ENCODE measurements at regions not wholly inside any gene's neighbourhood (a gene's known extent, or its start where the extent isn't known, plus 50 kb on each side); places are given as distances from the start of the nearest gene placed in this dataset.

DNA sequence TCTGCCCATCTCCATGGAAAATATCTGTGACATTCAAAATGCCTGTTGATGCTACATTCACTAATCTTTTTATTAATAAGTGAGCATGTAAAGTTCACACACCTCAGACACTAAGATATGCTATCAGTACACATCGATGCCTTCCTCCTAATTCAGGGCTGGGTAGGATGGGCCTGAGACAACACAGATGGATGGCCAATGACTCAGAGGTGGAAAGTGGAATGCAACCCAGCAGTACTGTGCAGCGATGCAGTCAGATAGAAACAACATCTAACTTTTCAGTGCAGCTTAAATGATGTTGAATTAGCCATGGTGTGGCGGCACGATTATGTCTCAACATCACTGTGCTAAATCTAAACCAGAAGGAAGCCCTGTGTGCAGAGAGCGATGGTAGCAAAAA, 161.6 kb upstream of the KCNJ15 start:
- Histone ChIP-seq H3K36me3 (no peaks in the 10 kb centered on the region), H3K27ac (no peak overlapping the region), H3K4me3 (no peak overlapping the region), H3K4me1 (no peaks in the 10 kb centered on the region), H3K27me3 (peaks cover 0 to 22% (median 0%) of the 10 kb centered on the region in 3 donors), H3K9me3 (peaks cover 0 to 9% (median 3%) of the 10 kb centered on the region in 4 donors)
- DNase-seq = no peak
- TF ChIP-seq POLR2A (IDR thresholded peaks at IDR 0.05) (no peak), POLR2AphosphoS5 (IDR thresholded peaks at IDR 0.05) (no peak), EP300 (IDR thresholded peaks at IDR 0.05) (no peak)
- TF ChIP-seq, protein P1, sequence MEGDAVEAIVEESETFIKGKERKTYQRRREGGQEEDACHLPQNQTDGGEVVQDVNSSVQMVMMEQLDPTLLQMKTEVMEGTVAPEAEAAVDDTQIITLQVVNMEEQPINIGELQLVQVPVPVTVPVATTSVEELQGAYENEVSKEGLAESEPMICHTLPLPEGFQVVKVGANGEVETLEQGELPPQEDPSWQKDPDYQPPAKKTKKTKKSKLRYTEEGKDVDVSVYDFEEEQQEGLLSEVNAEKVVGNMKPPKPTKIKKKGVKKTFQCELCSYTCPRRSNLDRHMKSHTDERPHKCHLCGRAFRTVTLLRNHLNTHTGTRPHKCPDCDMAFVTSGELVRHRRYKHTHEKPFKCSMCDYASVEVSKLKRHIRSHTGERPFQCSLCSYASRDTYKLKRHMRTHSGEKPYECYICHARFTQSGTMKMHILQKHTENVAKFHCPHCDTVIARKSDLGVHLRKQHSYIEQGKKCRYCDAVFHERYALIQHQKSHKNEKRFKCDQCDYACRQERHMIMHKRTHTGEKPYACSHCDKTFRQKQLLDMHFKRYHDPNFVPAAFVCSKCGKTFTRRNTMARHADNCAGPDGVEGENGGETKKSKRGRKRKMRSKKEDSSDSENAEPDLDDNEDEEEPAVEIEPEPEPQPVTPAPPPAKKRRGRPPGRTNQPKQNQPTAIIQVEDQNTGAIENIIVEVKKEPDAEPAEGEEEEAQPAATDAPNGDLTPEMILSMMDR (IDR thresholded peaks at IDR 0.05) = no peak
- intact Hi-C loops (cut with DNase I; ENCODE audit: low total_unique reads) = no loop called here
- 88 to 92% (median 88%) methylated on average over 5 of the region's 5 CpGs for WGBS, 5 donors

DNA sequence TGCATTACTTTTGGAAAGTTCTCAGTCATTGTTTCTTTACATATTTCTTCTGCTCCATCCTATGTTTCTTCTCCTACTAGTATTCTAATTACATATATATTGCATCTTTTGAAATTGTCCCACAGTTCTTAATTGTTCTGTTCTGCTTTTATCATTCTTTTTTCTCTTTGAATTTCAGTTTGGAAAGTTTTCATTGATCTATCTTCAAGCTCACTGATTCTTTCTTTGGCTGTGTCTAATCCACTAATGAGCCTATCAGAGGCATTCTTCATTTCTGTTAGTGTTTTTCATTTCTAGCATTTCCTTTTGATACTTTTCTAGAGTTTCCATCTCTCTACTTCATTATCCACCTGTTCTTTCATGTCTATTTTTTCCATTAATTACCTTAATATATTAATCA, 159.0 kb upstream of the KCNJ15 start:
- H3K27me3 ChIP-seq = peaks cover 0 to 30% (median 0%) of the 10 kb centered on the region in 3 donors
- no peak overlapping the region for H3K4me3 ChIP-seq
- intact Hi-C loops (cut with DNase I; ENCODE audit: low total_unique reads) = no loop called here
- no peaks in the 10 kb centered on the region for H3K4me1 ChIP-seq
- H3K27ac ChIP-seq = no peak overlapping the region
- TF ChIP-seq EP300 (IDR thresholded peaks at IDR 0.05) (no peak), POLR2A (IDR thresholded peaks at IDR 0.05) (no peak), POLR2AphosphoS5 (IDR thresholded peaks at IDR 0.05) (no peak)
- TF ChIP-seq, protein P1 (IDR thresholded peaks at IDR 0.05) = no peak
- H3K36me3 ChIP-seq = no peaks in the 10 kb centered on the region
- no peak for DNase-seq
- H3K9me3 ChIP-seq = peaks cover 0 to 9% (median 3%) of the 10 kb centered on the region in 4 donors

DNA sequence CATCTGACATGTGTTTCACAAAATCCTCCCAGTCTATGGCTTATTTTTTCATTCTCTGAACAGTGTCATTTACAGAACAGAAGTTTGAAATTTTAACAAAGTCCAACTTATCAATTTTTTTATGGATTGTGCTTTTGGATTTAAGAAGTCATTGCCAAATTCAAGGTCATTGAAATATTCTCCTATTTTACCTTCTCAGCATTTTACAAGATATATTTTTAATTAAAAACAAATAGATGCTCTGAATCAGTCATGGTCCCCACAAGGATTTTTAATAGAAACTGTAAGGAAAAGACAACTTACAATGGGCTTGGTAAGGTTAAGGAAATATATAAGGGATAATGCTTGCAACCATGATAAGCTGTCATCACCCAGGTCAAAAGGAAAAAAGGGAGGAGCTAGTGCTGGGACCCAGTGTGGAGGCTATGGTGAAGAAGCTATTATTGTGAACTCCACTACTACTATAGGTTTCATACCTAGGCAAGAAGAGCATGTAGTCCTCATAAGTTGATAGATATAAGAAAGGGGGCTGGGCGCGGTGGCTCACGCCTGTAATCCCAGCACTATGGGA, 144.5 kb upstream of the KCNJ15 start:
- DNase-seq = no peak
- Histone ChIP-seq H3K36me3 (no peaks in the 10 kb centered on the region), H3K27me3 (peaks cover 0 to 17% (median 0%) of the 10 kb centered on the region in 3 donors), H3K4me1 (no peaks in the 10 kb centered on the region), H3K9me3 (no peaks in the 10 kb centered on the region), H3K27ac (no peak overlapping the region), H3K4me3 (no peak overlapping the region)
- TF ChIP-seq EP300 (IDR thresholded peaks at IDR 0.05) (no peak), POLR2A (IDR thresholded peaks at IDR 0.05) (no peak), POLR2AphosphoS5 (IDR thresholded peaks at IDR 0.05) (no peak)
- TF ChIP-seq, protein P1 (IDR thresholded peaks at IDR 0.05) = no peak
- intact Hi-C loops (cut with DNase I; ENCODE audit: low total_unique reads) = no loop called here
- WGBS, 5 donors = 93 to 99% (median 96%) methylated on average over 3 of the region's 3 CpGs

DNA sequence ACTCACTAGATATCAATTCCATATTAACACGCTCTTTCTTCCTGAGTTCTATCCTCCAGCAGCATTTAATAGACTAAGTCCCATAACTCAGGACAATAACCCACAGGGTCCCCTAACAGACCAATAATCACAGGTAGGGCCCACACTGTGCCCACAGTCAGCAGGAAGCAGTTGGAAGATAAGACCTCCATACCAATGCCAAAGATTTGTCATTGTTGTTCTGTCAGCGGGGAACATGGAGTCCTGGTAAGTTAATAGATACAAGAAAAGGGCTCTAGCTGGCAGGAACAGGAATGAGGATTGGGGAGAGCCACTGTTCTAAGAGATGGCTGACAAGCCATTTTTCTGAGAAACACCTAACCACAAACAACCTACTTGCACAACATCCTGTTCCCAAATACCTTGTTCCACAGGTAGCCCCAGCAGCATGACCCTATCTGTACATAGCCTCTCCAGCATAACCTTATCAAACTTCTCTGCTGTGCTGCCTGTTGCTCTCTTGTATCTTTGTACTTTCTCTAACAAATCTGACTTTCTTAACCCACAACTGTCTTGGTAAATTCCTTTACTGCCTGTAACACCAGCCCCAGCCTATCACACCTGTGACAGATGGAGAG, 142.0 kb upstream of the KCNJ15 start:
- H3K27me3 ChIP-seq = peaks cover 0 to 17% (median 0%) of the 10 kb centered on the region in 3 donors
- H3K27ac ChIP-seq = no peak overlapping the region
- H3K9me3 ChIP-seq = no peaks in the 10 kb centered on the region
- H3K36me3 ChIP-seq = no peaks in the 10 kb centered on the region
- H3K4me1 ChIP-seq = no peaks in the 10 kb centered on the region
- WGBS, 5 donors = 86 to 94% (median 93%) methylated on average over 2 of the region's 2 CpGs
- TF ChIP-seq, protein P1 (IDR thresholded peaks at IDR 0.05) = no peak
- TF ChIP-seq POLR2AphosphoS5 (IDR thresholded peaks at IDR 0.05) (no peak), POLR2A (IDR thresholded peaks at IDR 0.05) (no peak), EP300 (IDR thresholded peaks at IDR 0.05) (no peak)
- no peak overlapping the region for H3K4me3 ChIP-seq
- no peak for DNase-seq
- intact Hi-C loops (cut with DNase I; ENCODE audit: low total_unique reads) = no loop called here

Data from stomach (tissue), 8 donors.